AG04449 (cell line): ENCODE measurements at regions not wholly inside any gene's neighbourhood (a gene's known extent, or its start where the extent isn't known, plus 50 kb on each side); places are given as distances from the start of the nearest gene placed in this dataset.

Experiments used
- CTCF ChIA-PET: fragments of 350-600 bp; formaldehyde crosslinking; extraction: SDS; loops from one replicate; lab custom pipeline; 2021; ENCODE audit warnings: antibody characterized with exemption; lab: Yijun Ruan, JAX
- POLR2A ChIA-PET: fragments of 400-600, 350-600 bp; formaldehyde crosslinking; extraction: SDS; loops from one replicate; lab custom pipeline; 2020; ENCODE audit warnings: antibody characterized with exemption, inconsistent platforms; lab: Yijun Ruan, JAX
- DNase-seq: peaks from one replicate; pipeline ENCODE4 v3.0.0-alpha.2; 2010; ENCODE audit warnings: low read depth, low spot score
- H3K4me3 ChIP-seq: 2 replicates; pipeline ENCODE4 v1.5.1; 2011; ENCODE audit warnings: low read depth, mild to moderate bottlenecking, control low read depth, low read length
- CTCF ChIP-seq: IDR thresholded peaks from one replicate; pipeline ENCODE4 v1.5.1; 2011; ENCODE audit warnings: mild to moderate bottlenecking, moderate library complexity, low read length, control low read depth, inconsistent platforms; ENCODE audit not compliant: insufficient read depth; ENCODE audit errors: missing control alignments

- no peak for TF ChIP-seq CTCF
- DNase-seq = no peak
- ChIA-PET CTCF (no interaction called here), POLR2A (no interaction called here)
- H3K4me3 ChIP-seq = no peak overlapping the region
Measured at GRCh38 chr20:11101243-11101642, 427.4 kb upstream of the JAG1 start.

- ChIA-PET POLR2A (no interaction called here), CTCF (no interaction called here)
- no peak overlapping the region for H3K4me3 ChIP-seq
- no peak for TF ChIP-seq CTCF
- DNase-seq = no peak
Measured at GRCh38 chr20:11101696-11102095, 427.9 kb upstream of the JAG1 start.

- no peak for DNase-seq
- POLR2A ChIA-PET = no interaction called here
- no peak overlapping the region for H3K4me3 ChIP-seq
- TF ChIP-seq CTCF = no peak
- CTCF ChIA-PET = no interaction called here
Measured at GRCh38 chr20:11103866-11104265, 430.1 kb upstream of the JAG1 start.

GRCh38 chr20:11108102-11108810, 434.5 kb upstream of the JAG1 start:
- CTCF ChIA-PET = no interaction called here
- no peak for DNase-seq
- POLR2A ChIA-PET = no interaction called here
- no peak for TF ChIP-seq CTCF
- H3K4me3 ChIP-seq = no peak overlapping the region

- POLR2A ChIA-PET = no interaction called here
- DNase-seq = no peak
- H3K4me3 ChIP-seq = no peak overlapping the region
- no peak for TF ChIP-seq CTCF
- CTCF ChIA-PET = no interaction called here
Measured at GRCh38 chr20:11110535-11110934, 436.7 kb upstream of the JAG1 start.

GRCh38 chr20:11111191-11111590, 437.4 kb upstream of the JAG1 start:
- ChIA-PET POLR2A (no interaction called here), CTCF (no interaction called here)
- no peak for TF ChIP-seq CTCF

More at GRCh38 chr20:11111191-11111590, 437.4 kb upstream of the JAG1 start:
- DNase-seq = no peak
- H3K4me3 ChIP-seq = no peak overlapping the region
